ENCODE measurements at regions not wholly inside any gene's neighbourhood (a gene's known extent, or its start where the extent isn't known, plus 50 kb on each side); places are given as distances from the start of the nearest gene placed in this dataset.

- Histone ChIP-seq H2BK5ac (ENCODE audit: low read depth, low read length) (no peak overlapping the region), H2AK5ac (ENCODE audit: low read depth, low read length) (no peak overlapping the region), H3K79me1 (ENCODE audit: low read depth, low read length) (no peaks in the 10 kb centered on the region), H4K5ac (ENCODE audit: insufficient read length, low read depth, low read length) (no peak overlapping the region), H4K20me1 (replicated peaks in 1 of 2; ENCODE audit: control insufficient read depth in 1 of 2, insufficient read depth in 2 of 2, low read length in 2 of 2) (no peaks in the 10 kb centered on the region), H3K14ac (ENCODE audit: insufficient read length) (no peak overlapping the region), H3K9ac (replicated peaks in 1 of 4; ENCODE audit: extremely low read depth in 1 of 4, low read depth in 3 of 4, low read length in 3 of 4) (no peak overlapping the region), H2BK15ac (ENCODE audit: low read length) (no peak overlapping the region), H4K91ac (replicated peaks; ENCODE audit: insufficient read length, low read length) (no peak overlapping the region), H4K8ac (ENCODE audit: extremely low read depth, insufficient read depth, low read length) (no peak overlapping the region), H2BK12ac (ENCODE audit: low read depth, low read length) (no peak overlapping the region), H3K36me3 (ENCODE audit: control insufficient read depth in 2 of 4, insufficient read depth in 4 of 4, low read length in 3 of 4) (no peaks in the 10 kb centered on the region), H3K9me3 (ENCODE audit: insufficient read depth in 2 of 2, low read depth in 1 of 2, low read length in 1 of 2) (no peaks in the 10 kb centered on the region), H3K27ac (ENCODE audit: low read depth, low read length) (no peak overlapping the region), H3K27me3 (replicated peaks in 1 of 4; ENCODE audit: control insufficient read depth in 3 of 4, extremely low read depth in 1 of 4, insufficient read depth in 3 of 4, low read length in 3 of 4) (no peaks in the 10 kb centered on the region), H3K79me2 (ENCODE audit: control insufficient read depth in 1 of 2, insufficient read depth in 2 of 2, low read length in 2 of 2) (no peaks in the 10 kb centered on the region), H2AFZ (ENCODE audit: low read length) (no peak overlapping the region), H3K4me2 (ENCODE audit: insufficient read depth in 1 of 2, low read depth in 2 of 2, low read length in 2 of 2) (no peak overlapping the region), H2BK120ac (replicated peaks; ENCODE audit: low read depth, low read length) (no peak overlapping the region), H3K4ac (replicated peaks; ENCODE audit: insufficient read length, low read depth, low read length) (no peak overlapping the region), H3K4me1 (replicated peaks in 1 of 4; ENCODE audit: control insufficient read depth in 3 of 4, insufficient read depth in 4 of 4, low read length in 3 of 4) (no peaks in the 10 kb centered on the region), H3K23me2 (ENCODE audit: low read depth, low read length) (no peaks in the 10 kb centered on the region), H3K4me3 (ENCODE audit: extremely low read depth in 1 of 4, insufficient read depth in 2 of 4, low read depth in 3 of 4, low read length in 4 of 4) (no peak overlapping the region), H3K56ac (replicated peaks; ENCODE audit: insufficient read length, low read depth, low read length) (no peak overlapping the region), H2BK20ac (ENCODE audit: low read length) (no peak overlapping the region), H3K23ac (ENCODE audit: insufficient read length) (no peak overlapping the region), H3K18ac (ENCODE audit: extremely low read depth, low read length) (no peak overlapping the region)
- POLR2A ChIA-PET (ENCODE audit: partially characterized antibody), result no interaction called here
- FAIRE-seq, result no peak
- 93% methylated on average over 5 of the region's 5 CpGs; no CpG with 5 or more reads in 1 of the 2 experiments for WGBS, 2 experiments (ENCODE audit: extremely low coverage in 1 of 2, insufficient coverage in 1 of 2, insufficient read length in 1 of 2, insufficient replicate concordance in 2 of 2, low coverage in 1 of 2, low lambda C conversion rate in 2 of 2, missing lambda C conversion rate in 1 of 2)
- CTCF ChIA-PET (ENCODE audit: partially characterized antibody), result interaction anchor here (1.3 kb wide), 1 partner anchor 33 kb away, joined by 3 read pairs; no protein-coding TSS in a partner anchor
- DNase-seq (ENCODE audit: low read depth in 1 of 2, low spot score in 2 of 2), result no peak
- TF ChIP-seq BCL11A (IDR thresholded peaks at IDR 0.05; ENCODE audit: low read depth in 2 of 2, low read length in 2 of 2) (no peak), POU5F1 (IDR thresholded peaks at IDR 0.05; ENCODE audit: low read depth, low read length) (no peak), MAX (IDR thresholded peaks at IDR 0.05) (no peak), KDM5A (IDR thresholded peaks at IDR 0.05; ENCODE audit: low read length) (no peak), KDM4A (IDR thresholded peaks at IDR 0.05; ENCODE audit: low read depth, low read length, severe bottlenecking) (no peak), JUND (IDR thresholded peaks at IDR 0.05; ENCODE audit: low read length) (no peak), SP4 (IDR thresholded peaks at IDR 0.05; ENCODE audit: low read length) (no peak), CHD1 (IDR thresholded peaks at IDR 0.05; ENCODE audit: low read depth, low read length) (no peak), SIRT6 (IDR thresholded peaks at IDR 0.05; ENCODE audit: low read length) (no peak), E2F6 (IDR thresholded peaks at IDR 0.05) (no peak), ATF2 (IDR thresholded peaks at IDR 0.05; ENCODE audit: low read length) (no peak), CBX8 (IDR thresholded peaks at IDR 0.05; ENCODE audit: borderline replicate concordance, low read depth, low read length) (no peak)
These were observed 87.1 kb upstream of the HAND1 start for GRCh38 chr5:154565123-154565522.
